Kidney (tissue), 13 donors: ENCODE measurements at regions not wholly inside any gene's neighbourhood (a gene's known extent, or its start where the extent isn't known, plus 50 kb on each side); places are given as distances from the start of the nearest gene placed in this dataset.
A peak's percentile ranks its signal among the peaks of the same experiment; 100 is the strongest.

Experiments
- DNase-seq, 5 donors: peaks; one replicate each; pipeline ENCODE4 v3.0.0-alpha.2; 2013 to 2020
- FAIRE-seq: peaks from 2 replicates; lab custom pipeline; 2012; peaks lifted over from hg19 to GRCh38; lab: Jason Lieb, UNC
- H3K27ac ChIP-seq, 2 donors: one replicate each; pipeline ENCODE4 v1.7.0; 2013; ENCODE audit warnings: low read depth in 2 of 2, low read length in 2 of 2, inconsistent platforms in 1 of 2
- H3K27me3 ChIP-seq: one replicate; pipeline ENCODE4 v1.7.1; 2013; ENCODE audit warnings: low read length, inconsistent platforms; ENCODE audit not compliant: control insufficient read depth, insufficient read depth
- H3K36me3 ChIP-seq, 3 donors: one replicate each; pipeline versions ENCODE4 v1.7.0 to v1.7.1; 2013; ENCODE audit warnings: low read length in 3 of 3, control low read depth in 1 of 3, inconsistent platforms in 1 of 3; ENCODE audit not compliant: insufficient read depth in 3 of 3, control insufficient read depth in 2 of 3
- H3K4me1 ChIP-seq, 3 donors: one replicate each; pipeline versions ENCODE4 v1.7.0 to v1.7.1; 2013; ENCODE audit warnings: low read length in 3 of 3, inconsistent platforms in 1 of 3, low read depth in 1 of 3; ENCODE audit not compliant: control insufficient read depth in 2 of 3, insufficient read depth in 2 of 3
- H3K4me3 ChIP-seq, 3 donors: one replicate each; pipeline versions ENCODE4 v1.7.0 to v1.8.1; 2013; ENCODE audit warnings: low read length in 3 of 3, control low read depth in 1 of 3, inconsistent platforms in 1 of 3
- H3K9ac ChIP-seq, 3 donors: one replicate each; pipeline versions ENCODE4 v1.7.0 to v1.7.1; 2013; ENCODE audit warnings: low read length in 3 of 3, control low read depth in 1 of 3, inconsistent platforms in 1 of 3
- H3K9me3 ChIP-seq, 3 donors: one replicate each; pipeline versions ENCODE4 v1.7.0 to v1.7.1; 2013; ENCODE audit warnings: low read length in 3 of 3, control low read depth in 1 of 3, inconsistent platforms in 1 of 3; ENCODE audit not compliant: control insufficient read depth in 2 of 3, insufficient read depth in 1 of 3
- intact Hi-C: fragments of 100-400 bp; cut with DNase I; formaldehyde crosslinking; loops from one replicate; pipeline ENCODE4 v1.11.1; 2022
- TF ChIP-seq, protein P1 (sequence below): IDR thresholded peaks from 3 replicates; pipeline ENCODE4 v1.5.1; 2012; ENCODE audit warnings: mild to moderate bottlenecking, moderate library complexity, borderline replicate concordance; ENCODE audit not compliant: insufficient read depth; ENCODE audit errors: extremely low read depth
- donor health status: control.
- donor health status: control.
- donor health status: control.
- donor health status: control.
- donor health status: control.
- donor health status: DM: yes; HTN: yes; CAD: no.
- donor health status: Normal renal cell carcinoma (clear cell type).

DNA sequence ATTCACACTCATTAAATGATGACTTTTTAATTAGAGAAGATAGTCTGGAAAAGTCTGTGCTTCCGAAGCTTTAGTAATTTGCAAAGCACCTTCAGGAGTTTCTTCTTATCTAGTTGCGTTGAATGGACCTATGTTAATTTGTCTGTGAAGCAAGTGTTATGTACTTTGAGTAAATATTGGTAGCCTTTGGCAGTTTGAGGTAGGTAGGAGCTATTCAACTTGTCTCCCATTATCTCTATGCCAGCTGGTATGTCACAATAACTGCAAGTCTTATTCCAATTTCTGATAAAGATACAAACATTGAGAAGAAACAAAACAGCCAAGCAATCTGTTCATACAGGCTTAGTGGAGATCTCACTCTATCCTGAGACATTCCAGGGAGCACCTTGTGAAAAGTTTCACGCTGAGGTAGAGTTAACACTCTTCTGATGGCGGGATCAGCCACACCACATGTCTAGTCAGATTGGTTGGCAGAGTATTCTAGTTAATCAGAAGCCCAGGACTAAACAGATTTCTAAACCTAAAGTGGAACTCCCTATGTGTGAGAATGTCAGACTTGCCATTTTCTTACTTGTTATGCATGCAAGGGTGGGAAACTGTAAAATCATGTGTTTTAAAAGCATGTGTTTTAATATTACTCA, 219.8 kb upstream of the MANEA start:
- FAIRE-seq (no peak), DNase-seq (peak in 1 of 5 donors; percentile 12)
- Histone ChIP-seq H3K36me3 (no peaks in the 10 kb centered on the region), H3K27ac (no peak overlapping the region), H3K27me3 (no peaks in the 10 kb centered on the region), H3K4me3 (no peak overlapping the region), H3K4me1 (no peaks in the 10 kb centered on the region), H3K9me3 (no peaks in the 10 kb centered on the region), H3K9ac (no peak overlapping the region)
- TF ChIP-seq, protein P1, sequence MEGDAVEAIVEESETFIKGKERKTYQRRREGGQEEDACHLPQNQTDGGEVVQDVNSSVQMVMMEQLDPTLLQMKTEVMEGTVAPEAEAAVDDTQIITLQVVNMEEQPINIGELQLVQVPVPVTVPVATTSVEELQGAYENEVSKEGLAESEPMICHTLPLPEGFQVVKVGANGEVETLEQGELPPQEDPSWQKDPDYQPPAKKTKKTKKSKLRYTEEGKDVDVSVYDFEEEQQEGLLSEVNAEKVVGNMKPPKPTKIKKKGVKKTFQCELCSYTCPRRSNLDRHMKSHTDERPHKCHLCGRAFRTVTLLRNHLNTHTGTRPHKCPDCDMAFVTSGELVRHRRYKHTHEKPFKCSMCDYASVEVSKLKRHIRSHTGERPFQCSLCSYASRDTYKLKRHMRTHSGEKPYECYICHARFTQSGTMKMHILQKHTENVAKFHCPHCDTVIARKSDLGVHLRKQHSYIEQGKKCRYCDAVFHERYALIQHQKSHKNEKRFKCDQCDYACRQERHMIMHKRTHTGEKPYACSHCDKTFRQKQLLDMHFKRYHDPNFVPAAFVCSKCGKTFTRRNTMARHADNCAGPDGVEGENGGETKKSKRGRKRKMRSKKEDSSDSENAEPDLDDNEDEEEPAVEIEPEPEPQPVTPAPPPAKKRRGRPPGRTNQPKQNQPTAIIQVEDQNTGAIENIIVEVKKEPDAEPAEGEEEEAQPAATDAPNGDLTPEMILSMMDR: no peak
- intact Hi-C loops: no loop called here

DNA sequence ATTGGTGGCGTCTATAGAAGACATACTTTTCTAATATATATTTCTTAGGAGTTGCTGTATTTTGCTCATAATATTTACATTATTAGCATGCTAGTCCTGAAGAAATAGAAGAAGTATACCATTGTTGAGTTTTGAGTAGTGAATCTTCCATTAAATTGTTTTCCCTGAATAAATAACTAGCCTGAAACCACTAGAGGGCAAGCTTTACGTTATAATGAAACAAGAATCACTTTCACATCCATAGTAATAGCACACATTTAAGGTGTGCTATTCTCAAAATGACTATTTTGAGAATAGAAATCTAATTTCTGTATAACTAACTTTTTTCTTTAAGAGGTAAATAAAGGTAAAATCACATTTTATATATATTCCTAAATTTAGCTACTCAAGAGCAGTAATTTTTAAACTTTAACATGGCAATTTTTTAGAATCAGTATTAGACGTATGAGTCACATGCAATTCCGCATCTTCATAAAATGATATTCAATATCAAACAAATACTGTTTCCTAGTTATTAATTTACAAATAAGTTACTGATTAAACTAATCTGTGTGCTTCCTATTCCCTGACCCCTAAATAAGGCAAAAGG, 213.2 kb upstream of the MANEA start:
- H3K4me3 ChIP-seq: no peak overlapping the region
- no peaks in the 10 kb centered on the region for H3K4me1 ChIP-seq
- no peaks in the 10 kb centered on the region for H3K27me3 ChIP-seq
- H3K9me3 ChIP-seq: no peaks in the 10 kb centered on the region
- H3K27ac ChIP-seq: no peak overlapping the region
- DNase-seq: peak in 2 of 5 donors; percentile 29 to 41
- FAIRE-seq: no peak
- H3K9ac ChIP-seq: no peak overlapping the region
- no peaks in the 10 kb centered on the region for H3K36me3 ChIP-seq
- TF ChIP-seq, protein P1: peak; percentile 13
- intact Hi-C loops: no loop called here

DNA sequence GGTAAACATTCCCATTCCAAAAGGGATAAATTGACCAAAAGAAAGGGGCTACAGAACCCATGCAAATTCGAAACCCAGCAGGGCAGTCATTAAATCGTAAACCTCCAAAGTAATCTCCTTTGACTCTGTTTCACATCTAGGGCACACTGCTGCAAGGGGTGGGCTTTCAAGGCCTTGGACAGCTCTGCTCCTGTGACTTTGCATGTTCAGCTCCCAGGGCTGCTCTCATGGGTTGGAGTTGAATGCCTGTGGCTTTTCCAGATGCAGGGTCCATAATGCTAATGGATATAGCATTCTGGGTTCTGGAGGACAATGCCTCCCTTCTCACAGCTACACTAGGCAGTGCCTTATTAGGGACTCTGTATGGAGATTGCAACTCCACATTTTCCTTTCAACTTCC, 211.9 kb upstream of the MANEA start:
- Histone ChIP-seq H3K9ac (no peak overlapping the region), H3K36me3 (no peaks in the 10 kb centered on the region), H3K9me3 (no peaks in the 10 kb centered on the region), H3K27me3 (no peaks in the 10 kb centered on the region), H3K4me3 (no peak overlapping the region), H3K4me1 (no peaks in the 10 kb centered on the region), H3K27ac (no peak overlapping the region)
- TF ChIP-seq, protein P1: no peak
- no peak for DNase-seq
- FAIRE-seq: no peak
- intact Hi-C loops: no loop called here

DNA sequence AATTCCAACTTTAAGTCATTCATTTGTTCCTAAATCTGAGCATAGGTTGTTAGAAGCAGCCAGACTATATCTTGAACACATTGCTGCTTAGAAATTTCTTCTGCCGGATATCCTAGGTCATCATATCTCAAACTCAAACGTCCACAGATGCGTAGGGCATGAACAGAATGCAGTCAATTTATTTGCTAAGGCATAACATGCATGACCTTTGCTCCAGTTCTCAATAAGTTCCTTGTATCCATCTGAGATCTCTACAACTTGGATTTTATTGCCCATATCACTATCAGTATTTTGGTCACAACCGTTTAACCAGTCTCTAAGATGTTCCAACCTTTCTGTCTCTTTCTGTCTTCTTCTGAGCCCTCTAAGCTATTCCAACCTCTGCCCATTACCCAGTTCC, 210.9 kb upstream of the MANEA start:
- H3K9me3 ChIP-seq: no peaks in the 10 kb centered on the region
- TF ChIP-seq, protein P1: no peak
- FAIRE-seq (no peak), DNase-seq (no peak)
- H3K27me3 ChIP-seq: no peaks in the 10 kb centered on the region
- H3K4me1 ChIP-seq: no peaks in the 10 kb centered on the region
- H3K36me3 ChIP-seq: no peaks in the 10 kb centered on the region
- no peak overlapping the region for H3K9ac ChIP-seq
- intact Hi-C loops: no loop called here
- H3K4me3 ChIP-seq: no peak overlapping the region
- H3K27ac ChIP-seq: no peak overlapping the region
